NCI-H2107 treated with DMSO at 0.1 percent for 48 hours (cell line): ENCODE measurements at regions not wholly inside any gene's neighbourhood (a gene's known extent, or its start where the extent isn't known, plus 50 kb on each side); places are given as distances from the start of the nearest gene placed in this dataset.
A peak's percentile ranks its signal among the peaks of the same experiment; 100 is the strongest.
"Not testable (repeated sequence)": the region's sequence is repeated elsewhere in the genome, so short reads cannot be mapped to it uniquely, and the experiment has no call there.

ENCODE experiments used
- DNase-seq: peaks from one replicate; lab custom pipeline; 2025; ENCODE audit not compliant: unreplicated experiment; lab: John Stamatoyannopoulos, UW

- no peak for DNase-seq
These were observed 127.3 kb upstream of the TACR1 start for GRCh38 chr2:75326645-75327044.

- no peak for DNase-seq
These were observed 126.3 kb upstream of the TACR1 start for GRCh38 chr2:75325594-75325993.

- no peak for DNase-seq
These were observed 125.6 kb upstream of the TACR1 start for GRCh38 chr2:75324861-75325284.

GRCh38 chr2:75324141-75324540 lies 124.8 kb upstream of the TACR1 start:
- no peak for DNase-seq

- no peak for DNase-seq
These were observed 122.2 kb upstream of the TACR1 start for GRCh38 chr2:75321599-75321922.

- DNase-seq: no peak
These were observed 121.7 kb upstream of the TACR1 start for GRCh38 chr2:75320898-75321598.

- no peak for DNase-seq
These were observed 120.6 kb upstream of the TACR1 start for GRCh38 chr2:75319951-75320350.

- DNase-seq: no peak
These were observed 118.5 kb upstream of the TACR1 start for GRCh38 chr2:75317802-75318201.

- DNase-seq: no peak
These were observed 118.0 kb upstream of the TACR1 start for GRCh38 chr2:75317316-75317715.

- DNase-seq: no peak
These were observed 116.1 kb upstream of the TACR1 start for GRCh38 chr2:75315436-75315835.

- peak; percentile 40 for DNase-seq
These were observed 112.7 kb upstream of the TACR1 start for GRCh38 chr2:75311993-75312392.

- no peak for DNase-seq
These were observed 112.2 kb upstream of the TACR1 start for GRCh38 chr2:75311521-75311920.

- DNase-seq: no peak
These were observed 111.6 kb upstream of the TACR1 start for GRCh38 chr2:75310876-75311275.

- no peak for DNase-seq
These were observed 110.5 kb upstream of the TACR1 start for GRCh38 chr2:75309596-75310463.

GRCh38 chr2:75303227-75303626 lies 103.9 kb upstream of the TACR1 start:
- no peak for DNase-seq

GRCh38 chr2:75294362-75294761 lies 95.0 kb upstream of the TACR1 start:
- no peak for DNase-seq

GRCh38 chr2:75292826-75293225 lies 93.5 kb upstream of the TACR1 start:
- no peak for DNase-seq

GRCh38 chr2:75290600-75291150 lies 91.4 kb upstream of the TACR1 start:
- no peak for DNase-seq

- DNase-seq: no peak
These were observed 90.5 kb upstream of the TACR1 start for GRCh38 chr2:75289771-75290170.

- not testable (repeated sequence) for DNase-seq
These were observed 89.9 kb upstream of the TACR1 start for GRCh38 chr2:75289178-75289577.

- DNase-seq: no peak
These were observed 89.4 kb upstream of the TACR1 start for GRCh38 chr2:75288760-75289159.

- no peak for DNase-seq
These were observed 88.5 kb upstream of the TACR1 start for GRCh38 chr2:75287624-75288316.
